ENCODE measurements at regions not wholly inside any gene's neighbourhood (a gene's known extent, or its start where the extent isn't known, plus 50 kb on each side); places are given as distances from the start of the nearest gene placed in this dataset.

DNA sequence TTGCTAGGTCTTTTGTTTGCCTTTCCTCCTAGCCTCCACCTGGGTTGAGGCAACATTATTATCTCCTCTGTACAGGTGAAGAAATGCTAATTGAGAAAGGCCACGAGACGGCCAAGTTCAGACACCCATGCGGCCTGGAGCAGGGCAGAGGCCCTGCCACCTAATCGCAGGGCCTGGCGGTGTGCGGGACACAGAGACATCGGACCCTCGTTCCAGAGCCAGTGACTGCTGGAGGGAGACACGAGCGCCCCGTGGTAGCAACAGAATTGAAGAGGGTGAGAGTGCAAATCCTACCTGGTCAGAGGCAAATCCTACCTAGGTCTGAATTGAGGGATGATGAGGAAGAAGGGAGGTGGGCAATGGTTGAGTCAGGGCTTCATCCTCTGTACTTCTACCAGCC is 113.8 kb upstream of the MEF2A start:
- DNase-seq (ENCODE audit: low read depth): no peak
- no peak overlapping the region for H3K4me3 ChIP-seq (ENCODE audit: low read depth, low read length)
- TF ChIP-seq, protein P1, sequence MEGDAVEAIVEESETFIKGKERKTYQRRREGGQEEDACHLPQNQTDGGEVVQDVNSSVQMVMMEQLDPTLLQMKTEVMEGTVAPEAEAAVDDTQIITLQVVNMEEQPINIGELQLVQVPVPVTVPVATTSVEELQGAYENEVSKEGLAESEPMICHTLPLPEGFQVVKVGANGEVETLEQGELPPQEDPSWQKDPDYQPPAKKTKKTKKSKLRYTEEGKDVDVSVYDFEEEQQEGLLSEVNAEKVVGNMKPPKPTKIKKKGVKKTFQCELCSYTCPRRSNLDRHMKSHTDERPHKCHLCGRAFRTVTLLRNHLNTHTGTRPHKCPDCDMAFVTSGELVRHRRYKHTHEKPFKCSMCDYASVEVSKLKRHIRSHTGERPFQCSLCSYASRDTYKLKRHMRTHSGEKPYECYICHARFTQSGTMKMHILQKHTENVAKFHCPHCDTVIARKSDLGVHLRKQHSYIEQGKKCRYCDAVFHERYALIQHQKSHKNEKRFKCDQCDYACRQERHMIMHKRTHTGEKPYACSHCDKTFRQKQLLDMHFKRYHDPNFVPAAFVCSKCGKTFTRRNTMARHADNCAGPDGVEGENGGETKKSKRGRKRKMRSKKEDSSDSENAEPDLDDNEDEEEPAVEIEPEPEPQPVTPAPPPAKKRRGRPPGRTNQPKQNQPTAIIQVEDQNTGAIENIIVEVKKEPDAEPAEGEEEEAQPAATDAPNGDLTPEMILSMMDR (conservative IDR thresholded peaks at IDR 0.05; ENCODE audit: low read depth, low read length): no peak

DNA sequence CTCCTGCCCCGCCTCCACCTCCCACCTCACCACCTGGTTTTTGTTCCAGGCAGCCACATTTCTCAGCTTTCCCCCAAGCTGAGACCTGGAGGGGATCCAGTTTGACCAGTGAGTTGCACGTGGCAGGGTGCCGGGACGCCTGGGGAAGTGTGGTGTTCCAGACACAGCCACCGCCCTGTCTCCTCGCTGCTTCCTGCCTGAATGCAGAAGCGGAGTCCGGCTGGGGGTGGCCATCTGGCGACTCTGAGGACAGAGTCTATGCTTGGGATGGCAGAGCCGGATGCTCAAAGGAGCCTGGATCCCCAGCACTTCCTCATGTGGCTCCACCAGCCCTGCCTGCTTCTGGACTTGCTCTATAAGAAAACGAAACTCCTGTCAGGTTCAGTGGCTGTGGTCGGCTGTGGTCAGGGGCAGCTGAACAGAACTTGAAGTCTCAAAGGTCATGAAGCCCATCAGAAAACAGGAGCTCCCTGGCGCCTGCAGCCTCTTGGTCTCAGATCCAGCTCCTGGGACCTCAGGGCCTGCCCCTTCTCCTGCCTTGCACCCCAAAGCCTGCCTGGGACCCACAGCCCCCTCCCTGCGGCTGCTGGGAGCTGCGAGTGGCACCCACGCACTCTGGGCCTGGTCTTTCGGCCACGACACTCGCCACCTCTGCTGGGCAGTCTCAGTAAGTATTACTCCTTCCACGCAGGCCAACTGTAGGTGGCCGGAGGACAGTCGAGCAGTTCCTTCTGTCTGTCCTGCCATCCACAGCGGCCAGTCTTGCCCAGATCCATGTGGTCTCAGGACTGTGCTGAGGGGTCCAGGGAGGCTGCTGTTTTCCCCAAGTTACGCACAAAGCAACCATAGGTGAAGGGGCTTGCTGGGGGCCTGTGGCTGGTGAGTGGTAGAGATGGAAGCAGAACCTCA is 112.8 kb upstream of the MEF2A start:
- TF ChIP-seq, protein P1 (conservative IDR thresholded peaks at IDR 0.05; ENCODE audit: low read depth, low read length): no peak
- DNase-seq (ENCODE audit: low read depth): no peak
- no peak overlapping the region for H3K4me3 ChIP-seq (ENCODE audit: low read depth, low read length)

DNA sequence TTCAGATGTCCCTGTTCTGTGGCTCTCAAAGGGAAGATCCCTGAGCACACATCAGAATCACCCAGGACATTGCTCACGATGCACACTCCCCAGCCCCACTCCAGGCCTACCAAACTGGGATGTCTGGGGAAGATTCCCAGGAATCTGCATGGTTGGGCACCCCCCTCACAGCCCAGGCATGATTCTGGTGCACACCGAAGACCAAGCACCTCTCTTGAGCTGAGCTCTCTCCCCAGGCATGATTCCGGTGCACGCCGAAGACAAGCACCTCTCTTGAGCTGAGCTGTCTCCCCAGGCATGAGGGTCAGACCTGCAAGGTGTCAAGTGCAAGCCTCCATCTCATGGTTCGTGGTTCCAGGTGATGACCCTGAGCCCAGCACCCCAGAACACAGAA is 112.2 kb upstream of the MEF2A start:
- H3K4me3 ChIP-seq (ENCODE audit: low read depth, low read length): no peak overlapping the region
- TF ChIP-seq, protein P1 (conservative IDR thresholded peaks at IDR 0.05; ENCODE audit: low read depth, low read length): no peak
- DNase-seq (ENCODE audit: low read depth): no peak

DNA sequence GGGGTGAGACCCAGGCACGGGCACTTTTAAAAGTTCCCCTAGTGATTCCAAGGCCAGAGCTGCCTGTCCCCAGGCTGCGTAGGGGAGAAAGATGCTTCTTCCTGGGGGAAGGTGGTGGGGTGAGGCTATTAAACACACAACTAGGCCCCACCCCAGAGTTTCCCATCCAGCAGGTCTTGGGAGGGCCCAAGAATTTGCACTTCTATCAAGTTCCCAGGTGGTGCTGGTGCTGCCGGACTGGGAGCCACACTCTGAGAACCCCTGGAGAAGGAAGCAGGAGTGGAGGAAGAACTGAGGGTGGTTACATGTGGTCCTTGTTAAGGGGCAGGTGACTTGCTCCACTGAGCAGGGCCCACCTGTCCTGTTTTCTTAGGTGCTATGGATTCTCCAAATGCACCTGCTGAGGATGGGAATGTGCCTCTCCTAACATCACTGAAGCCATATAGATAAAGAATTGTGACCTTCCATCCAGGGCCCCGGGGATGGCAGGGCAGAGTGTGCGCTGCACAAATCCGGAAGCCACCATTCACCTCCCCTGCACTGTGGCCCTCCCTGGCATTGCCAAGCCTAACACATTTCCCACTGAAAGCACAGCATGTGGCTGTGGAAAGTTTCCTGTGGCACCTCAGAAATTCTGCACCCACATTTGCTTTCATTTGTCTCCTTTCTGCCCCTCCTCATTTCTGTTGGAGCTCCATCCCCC is 111.5 kb upstream of the MEF2A start:
- TF ChIP-seq, protein P1 (conservative IDR thresholded peaks at IDR 0.05; ENCODE audit: low read depth, low read length): no peak
- no peak for DNase-seq (ENCODE audit: low read depth)
- no peak overlapping the region for H3K4me3 ChIP-seq (ENCODE audit: low read depth, low read length)

DNA sequence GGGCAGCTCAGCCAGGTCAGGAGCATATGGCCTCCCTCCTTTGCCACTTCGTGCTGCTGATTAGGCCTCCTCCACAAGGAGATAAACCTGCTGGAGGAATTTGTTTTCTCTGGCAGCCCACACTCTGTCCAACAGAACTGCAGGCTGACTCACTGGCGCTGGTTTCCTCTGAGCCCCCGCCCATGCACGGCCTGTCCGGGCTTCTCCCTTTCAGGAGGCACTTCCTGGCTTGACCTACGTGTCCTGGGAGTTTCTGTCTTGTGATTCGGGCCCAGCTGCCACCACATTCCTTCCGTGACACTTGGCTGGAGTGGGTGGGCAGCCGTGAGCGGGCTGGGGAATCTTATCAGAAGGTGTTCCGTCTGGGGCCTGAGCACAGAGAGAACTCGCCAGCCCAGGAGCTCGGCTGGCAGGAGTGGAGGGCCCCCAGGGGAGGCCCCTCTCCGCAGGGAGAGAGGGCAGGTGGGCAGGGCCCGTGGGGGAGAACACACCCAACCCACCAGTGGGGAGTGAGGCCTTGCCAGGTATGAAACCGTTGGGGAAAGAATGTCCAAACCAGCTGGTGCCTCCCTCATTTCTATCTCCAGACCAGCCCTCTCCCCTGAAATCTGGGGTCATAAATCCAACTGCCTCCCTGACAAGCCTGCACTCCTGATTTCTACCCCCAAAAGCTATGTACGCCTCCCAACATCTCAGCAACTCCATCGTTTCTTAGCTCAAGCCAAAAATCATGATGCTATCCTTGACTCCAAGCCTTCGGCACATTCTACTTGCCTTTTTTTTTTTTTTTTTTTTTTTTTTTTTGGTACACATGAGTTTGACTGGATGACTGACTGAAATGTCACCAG is 110.6 kb upstream of the MEF2A start:
- TF ChIP-seq, protein P1 (conservative IDR thresholded peaks at IDR 0.05; ENCODE audit: low read depth, low read length): no peak
- DNase-seq (ENCODE audit: low read depth): peak; percentile 68
- no peak overlapping the region for H3K4me3 ChIP-seq (ENCODE audit: low read depth, low read length)

DNA sequence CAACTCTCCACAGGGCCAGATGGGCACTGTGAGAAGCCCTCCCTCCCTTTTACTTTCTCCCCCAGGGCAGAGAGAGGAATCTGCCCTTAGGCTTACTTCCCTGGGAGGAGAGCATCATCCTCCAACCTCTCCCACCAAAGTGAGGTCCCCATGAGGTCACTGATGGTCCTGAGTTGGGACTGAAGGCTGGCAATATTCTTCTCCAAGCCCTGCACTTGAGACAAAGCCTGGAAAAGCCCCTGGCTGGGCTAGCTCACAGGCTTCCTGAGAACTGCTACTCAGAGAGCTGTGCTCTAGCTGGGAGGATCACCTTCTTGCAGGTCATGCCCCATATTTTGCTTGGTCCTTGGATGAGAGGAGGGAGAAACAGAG is 110.0 kb upstream of the MEF2A start:
- DNase-seq (ENCODE audit: low read depth): no peak
- TF ChIP-seq, protein P1 (conservative IDR thresholded peaks at IDR 0.05; ENCODE audit: low read depth, low read length): no peak

More for the DNA sequence above, 110.0 kb upstream of the MEF2A start:
- no peak overlapping the region for H3K4me3 ChIP-seq (ENCODE audit: low read depth, low read length)
